HG03378 (cell line): ENCODE measurements at regions not wholly inside any gene's neighbourhood (a gene's known extent, or its start where the extent isn't known, plus 50 kb on each side); places are given as distances from the start of the nearest gene placed in this dataset.

Source experiments
- ATAC-seq: cut with Tn5 transposase; IDR thresholded peaks from one replicate; pipeline ENCODE4 v1.9.1; 2021; ENCODE audit warnings: mild to moderate bottlenecking, moderate library complexity; ENCODE audit not compliant: unreplicated experiment

- ATAC-seq: no peak
These were observed 226.8 kb upstream of the LNX1 start for GRCh38 chr4:53818104-53818503.

- ATAC-seq: no peak
These were observed 225.3 kb upstream of the LNX1 start for GRCh38 chr4:53816561-53816960.

GRCh38 chr4:53815281-53815680 is 224.0 kb upstream of the LNX1 start:
- no peak for ATAC-seq

- no peak for ATAC-seq
These were observed 222.7 kb upstream of the LNX1 start for GRCh38 chr4:53813998-53814397.

GRCh38 chr4:53810643-53811042 is 219.4 kb upstream of the LNX1 start:
- ATAC-seq: no peak

GRCh38 chr4:53809816-53810215 is 218.5 kb upstream of the LNX1 start:
- no peak for ATAC-seq

GRCh38 chr4:53805291-53805690 is 214.0 kb upstream of the LNX1 start:
- no peak for ATAC-seq

- no peak for ATAC-seq
These were observed 213.4 kb upstream of the LNX1 start for GRCh38 chr4:53804719-53805118.

GRCh38 chr4:53802500-53802899 is 211.2 kb upstream of the LNX1 start:
- no peak for ATAC-seq

- no peak for ATAC-seq
These were observed 210.1 kb upstream of the LNX1 start for GRCh38 chr4:53801373-53801772.

- no peak for ATAC-seq
These were observed 209.5 kb upstream of the LNX1 start for GRCh38 chr4:53800741-53801140.

- ATAC-seq: no peak
These were observed 201.8 kb upstream of the LNX1 start for GRCh38 chr4:53793096-53793495.

GRCh38 chr4:53790286-53790685 is 199.0 kb upstream of the LNX1 start:
- ATAC-seq: no peak

- ATAC-seq: no peak
These were observed 197.3 kb upstream of the LNX1 start for GRCh38 chr4:53788621-53789020.

- no peak for ATAC-seq
These were observed 196.7 kb upstream of the LNX1 start for GRCh38 chr4:53788011-53788410.

- no peak for ATAC-seq
These were observed 195.3 kb upstream of the LNX1 start for GRCh38 chr4:53786632-53787031.

GRCh38 chr4:53785996-53786395 is 194.7 kb upstream of the LNX1 start:
- ATAC-seq: no peak

- no peak for ATAC-seq
These were observed 192.8 kb upstream of the LNX1 start for GRCh38 chr4:53784112-53784511.

- no peak for ATAC-seq
These were observed 192.0 kb upstream of the LNX1 start for GRCh38 chr4:53783208-53783859.

- no peak for ATAC-seq
These were observed 191.2 kb upstream of the LNX1 start for GRCh38 chr4:53782458-53782845.

GRCh38 chr4:53781629-53782457 is 190.6 kb upstream of the LNX1 start:
- ATAC-seq: no peak

- ATAC-seq: no peak
These were observed 189.6 kb upstream of the LNX1 start for GRCh38 chr4:53780736-53781400.
